Medulla oblongata (tissue), 1 donor: ENCODE measurements at regions not wholly inside any gene's neighbourhood (a gene's known extent, or its start where the extent isn't known, plus 50 kb on each side); places are given as distances from the start of the nearest gene placed in this dataset.

Experiments used
- DNase-seq: peaks from one replicate; pipeline ENCODE4 v3.0.0-alpha.2; 2015; ENCODE audit errors: extremely low spot score

DNA sequence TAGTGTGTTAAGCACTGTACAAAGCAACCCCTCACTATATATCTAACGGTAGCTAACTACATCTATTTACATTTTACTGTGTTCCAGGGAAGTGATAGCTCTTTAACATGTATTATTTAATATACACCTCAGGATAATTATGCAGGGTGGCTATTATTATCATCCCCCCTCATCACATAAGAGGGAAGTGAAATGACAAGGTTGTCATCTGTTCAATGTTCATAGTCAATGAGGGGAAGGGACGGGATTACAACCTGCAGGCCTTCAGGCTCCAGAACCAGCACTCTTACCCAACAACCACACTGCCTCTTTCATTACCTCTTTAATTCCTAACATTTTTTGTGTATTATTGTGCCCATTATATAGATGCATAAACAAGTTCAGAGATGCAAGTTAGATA is 238.7 kb upstream of the ANO3 start:
- DNase-seq = no peak

GRCh38 chr11:26095340-26095739 is 236.6 kb upstream of the ANO3 start:
- DNase-seq = no peak

- no peak for DNase-seq
Observed at GRCh38 chr11:26096451-26096850, 235.5 kb upstream of the ANO3 start.

GRCh38 chr11:26102325-26102724 is 229.6 kb upstream of the ANO3 start:
- no peak for DNase-seq

DNA sequence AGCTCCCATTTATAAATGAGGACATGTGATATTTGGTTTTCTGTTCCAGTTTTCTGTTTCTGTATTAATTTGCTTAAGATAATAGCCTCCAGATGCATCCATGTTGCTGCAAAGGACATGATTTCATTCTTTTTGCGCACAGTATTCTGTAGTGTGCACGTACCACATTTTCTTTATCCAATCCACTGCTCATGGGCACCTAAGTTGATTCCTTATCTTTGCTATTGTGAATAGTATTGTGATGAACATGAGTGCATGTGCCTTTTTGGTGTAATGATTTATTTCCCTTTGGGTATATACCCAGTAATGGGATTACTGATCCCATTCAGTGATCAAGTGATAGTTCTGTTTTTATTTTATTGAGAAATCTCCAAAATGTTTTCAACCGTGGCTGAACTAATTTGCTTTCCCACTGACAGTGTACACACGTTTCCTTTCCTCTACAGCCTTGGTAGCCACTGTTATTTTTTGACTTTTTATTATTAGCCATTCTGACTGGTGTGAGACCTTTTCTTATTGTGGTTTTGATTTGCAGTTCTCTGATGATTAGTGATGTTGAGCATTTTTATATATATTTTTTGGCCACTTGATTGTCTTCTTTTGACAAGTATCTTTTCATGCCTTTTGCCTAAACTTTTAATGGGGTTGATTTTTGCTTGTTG is 226.0 kb upstream of the ANO3 start:
- DNase-seq = no peak

GRCh38 chr11:26106726-26107125 is 225.2 kb upstream of the ANO3 start:
- DNase-seq = no peak

DNA sequence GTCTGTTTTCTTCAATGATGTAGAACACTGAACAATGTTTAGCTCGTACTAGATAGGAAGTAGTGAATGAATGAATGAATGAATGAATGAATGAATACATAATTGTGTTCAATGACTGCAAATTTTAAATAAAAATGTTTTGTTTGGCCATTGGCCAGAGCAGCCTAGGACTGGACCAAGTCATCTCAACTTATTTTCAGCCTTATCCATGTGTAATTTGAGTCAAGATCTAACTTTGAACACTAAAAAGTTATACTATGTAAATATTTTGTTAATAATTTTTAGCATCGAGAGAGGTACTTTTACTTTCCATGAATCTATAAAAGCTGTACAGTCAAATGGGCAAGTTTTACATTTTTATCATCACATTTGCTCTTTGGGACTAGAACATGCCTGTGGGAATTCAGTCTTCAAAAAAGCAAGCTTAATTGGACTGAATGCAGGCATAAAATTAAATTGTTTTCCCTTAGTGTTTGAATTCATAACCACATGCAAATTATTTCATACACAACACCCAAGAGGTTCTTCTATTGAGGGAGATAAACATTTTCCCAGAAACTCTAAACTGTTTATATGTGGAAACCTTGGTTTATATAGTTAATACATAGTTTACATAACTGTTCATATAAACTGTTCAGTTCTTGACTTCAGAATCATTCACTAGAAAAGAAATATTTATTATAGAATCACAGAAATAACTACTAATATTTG is 222.1 kb upstream of the ANO3 start:
- no peak for DNase-seq

- DNase-seq = no peak
Observed at GRCh38 chr11:26112264-26112663, 219.7 kb upstream of the ANO3 start.

GRCh38 chr11:26121466-26121865 is 210.5 kb upstream of the ANO3 start:
- no peak for DNase-seq

DNA sequence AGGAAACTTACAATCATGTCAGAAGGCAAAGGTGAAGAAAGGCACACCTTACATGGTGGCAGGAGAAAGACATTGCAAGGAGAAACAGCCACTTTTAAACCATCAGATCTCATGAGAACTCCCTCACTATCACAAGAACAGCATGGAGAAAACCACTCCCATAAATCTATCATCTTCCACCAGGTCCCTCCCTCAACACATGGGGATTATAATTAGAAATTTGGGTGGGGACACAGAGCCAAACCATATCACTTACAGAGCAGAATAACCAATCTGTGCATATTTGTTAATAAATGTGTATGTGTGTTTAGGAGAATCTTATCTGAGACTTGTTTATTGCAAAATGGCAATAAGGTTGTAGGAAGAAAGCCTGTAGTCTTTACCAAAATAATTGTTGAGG is 205.2 kb upstream of the ANO3 start:
- no peak for DNase-seq

DNA sequence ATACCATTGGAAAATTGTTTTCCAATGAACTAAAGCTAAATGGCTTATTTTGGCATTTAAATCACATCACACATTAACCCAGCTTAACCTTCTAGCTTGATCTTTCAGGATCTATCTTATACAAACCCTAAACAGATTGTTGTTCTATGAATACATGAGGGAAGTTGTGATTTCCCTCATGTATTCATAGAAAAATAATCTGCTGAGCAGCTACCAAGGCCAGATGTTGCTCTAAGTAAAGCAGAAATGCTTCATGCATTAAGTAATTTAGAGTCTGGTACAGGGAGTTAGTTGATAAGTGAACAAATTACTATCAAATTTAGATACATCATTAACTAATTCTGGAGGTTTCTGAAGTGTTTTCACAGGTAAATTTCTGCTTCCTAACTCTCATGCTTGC is 204.6 kb upstream of the ANO3 start:
- DNase-seq = no peak

DNA sequence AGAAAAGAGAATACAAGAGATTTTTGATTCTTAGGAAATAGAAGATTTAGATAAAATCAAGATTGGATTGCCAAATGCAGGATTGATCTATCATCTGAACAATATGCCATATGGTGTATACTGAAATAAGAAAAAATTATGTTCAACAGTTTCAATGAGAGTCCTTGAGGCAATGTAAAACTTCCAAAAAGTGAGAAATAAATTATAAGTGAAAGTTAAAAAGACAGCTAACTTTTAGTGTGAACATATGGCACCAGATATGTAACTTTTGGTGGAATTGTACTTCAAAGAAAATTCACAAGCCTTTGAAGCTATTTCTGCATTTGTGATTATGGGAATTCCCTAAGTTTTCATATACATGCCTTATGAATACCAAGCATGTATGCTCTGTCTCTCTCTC is 200.5 kb upstream of the ANO3 start:
- DNase-seq = no peak

DNA sequence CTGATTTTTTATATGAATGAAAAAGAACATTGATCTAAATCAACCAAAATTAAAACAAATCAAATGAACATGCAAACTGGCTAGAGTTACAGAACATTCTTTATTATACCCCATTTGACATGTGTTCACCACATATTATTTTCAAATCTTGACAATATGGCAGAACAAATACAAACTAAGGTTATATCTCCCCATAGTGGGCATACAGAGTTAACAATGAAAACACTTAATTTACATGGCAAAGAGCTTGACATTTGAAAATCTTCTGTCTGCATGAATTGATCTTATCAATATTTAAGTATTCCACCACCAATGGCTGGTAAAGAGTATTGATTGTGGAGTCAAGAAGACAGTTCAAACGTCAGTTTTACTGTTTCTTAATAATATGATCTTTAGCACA is 197.9 kb upstream of the ANO3 start:
- no peak for DNase-seq

DNA sequence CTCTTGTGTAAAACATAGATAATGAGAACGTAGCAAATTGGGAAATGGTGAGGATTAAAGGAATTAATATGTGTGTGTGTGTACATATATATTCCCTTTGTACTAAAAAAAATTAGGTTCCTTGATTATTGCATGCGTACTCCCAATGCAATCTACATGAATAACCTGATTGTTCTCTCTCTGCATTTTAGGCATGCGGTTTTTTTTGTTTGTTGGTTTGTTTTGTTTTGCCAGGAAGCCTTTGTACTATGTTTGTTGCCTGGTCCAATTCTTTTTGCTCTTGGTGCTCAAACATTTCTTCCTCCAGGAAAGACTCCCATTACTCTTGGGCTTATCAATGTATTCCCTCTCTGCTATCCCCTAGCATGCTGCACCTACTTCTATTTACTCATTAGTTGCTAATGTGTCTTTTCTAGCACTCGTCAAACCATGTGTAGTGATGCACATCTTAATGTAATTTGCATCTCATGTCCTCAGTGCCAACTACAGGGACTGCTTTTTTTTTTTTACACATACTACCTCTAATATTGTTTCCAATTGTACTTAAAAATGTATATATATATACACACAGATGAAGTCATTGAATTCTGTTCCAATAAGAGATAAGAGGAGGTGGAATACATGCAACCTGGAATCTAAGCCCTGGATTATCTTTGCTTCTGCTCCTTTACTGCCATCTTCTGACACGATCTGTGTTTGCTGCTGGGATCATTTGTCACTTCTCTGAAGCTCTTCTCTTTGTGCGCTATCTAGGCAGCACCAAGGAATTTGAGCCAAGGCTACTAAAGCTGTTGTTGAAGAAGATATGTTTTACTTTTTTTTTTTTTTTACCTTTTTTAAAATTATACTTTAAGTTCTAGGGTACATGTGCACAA is 197.2 kb upstream of the ANO3 start:
- DNase-seq = peak; percentile 47

- no peak for DNase-seq
Observed at GRCh38 chr11:26137651-26138050, 194.3 kb upstream of the ANO3 start.

DNA sequence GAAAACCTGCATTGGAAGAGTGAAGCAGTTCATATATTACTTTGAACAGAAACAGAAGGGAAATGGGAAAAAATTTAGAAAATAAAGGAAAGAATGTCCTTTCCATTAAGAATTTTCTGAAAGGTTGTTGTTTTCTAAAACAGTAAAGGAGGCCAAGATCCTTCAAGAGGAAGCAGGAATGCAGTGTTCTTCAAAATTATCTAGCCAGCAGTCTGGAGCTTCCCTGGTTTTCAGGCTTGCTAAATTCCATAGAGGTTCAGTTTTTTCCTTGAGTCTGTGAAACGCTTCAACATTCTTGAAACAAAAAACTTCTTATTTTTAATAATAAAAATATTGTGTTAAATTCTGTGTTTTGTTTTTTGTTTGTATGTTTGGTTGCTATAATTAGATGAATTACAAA is 189.0 kb upstream of the ANO3 start:
- DNase-seq = no peak

DNA sequence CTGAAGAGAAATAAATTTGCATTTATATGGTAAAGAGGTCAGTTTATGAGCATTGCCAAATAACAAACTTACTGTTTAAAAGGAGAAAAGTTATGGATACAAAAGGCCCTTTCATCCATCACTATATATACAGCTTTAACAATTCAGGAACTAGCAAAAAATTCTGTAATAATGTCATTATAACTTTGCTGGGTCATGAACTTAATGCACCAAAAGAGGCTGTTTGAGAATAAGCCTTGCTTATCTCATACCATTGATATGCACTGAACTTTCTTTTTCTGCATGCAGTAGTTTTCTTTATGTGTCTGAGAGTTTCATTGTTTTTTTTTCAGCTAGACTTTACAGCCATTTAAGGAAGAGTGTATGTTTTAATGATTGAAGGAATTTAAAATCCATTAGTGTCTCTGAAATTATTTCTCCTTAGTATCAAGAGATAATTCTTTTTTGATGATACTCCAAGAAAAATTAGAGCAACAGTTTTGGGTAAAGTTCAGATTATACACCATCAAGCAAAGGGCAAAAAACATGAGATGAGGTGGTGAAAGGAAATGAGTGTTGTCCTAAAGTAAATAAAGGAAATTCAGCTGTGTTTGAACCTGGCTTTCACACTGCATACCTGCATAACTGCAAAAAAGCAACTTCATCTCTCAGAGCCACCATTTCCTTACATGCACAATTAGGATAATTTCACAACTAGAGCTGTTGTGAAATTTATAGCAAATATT is 188.2 kb upstream of the ANO3 start:
- DNase-seq = no peak

- no peak for DNase-seq
Observed at GRCh38 chr11:26144291-26144690, 187.6 kb upstream of the ANO3 start.

- DNase-seq = no peak
Observed at GRCh38 chr11:26144911-26145310, 187.0 kb upstream of the ANO3 start.

DNA sequence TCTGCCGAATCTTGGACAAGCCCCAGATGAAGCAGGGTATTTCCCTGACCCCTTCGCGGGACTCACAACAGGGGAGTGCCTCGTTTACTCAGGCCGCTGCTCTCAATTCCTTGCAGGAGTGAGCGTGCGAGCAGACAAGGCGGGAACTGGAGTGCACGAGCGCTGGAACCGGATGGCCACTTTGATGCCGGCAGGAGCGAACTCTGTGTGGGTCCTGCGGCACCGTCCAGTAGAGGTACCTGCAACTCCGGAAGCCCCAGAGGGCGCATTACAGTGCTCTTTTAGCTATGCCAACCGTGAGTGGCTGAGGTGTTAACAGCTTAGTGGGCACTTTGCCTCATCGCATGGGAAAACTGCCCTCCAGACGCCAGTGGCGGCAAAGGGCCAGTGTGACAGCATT is 182.3 kb upstream of the ANO3 start:
- DNase-seq = no peak

DNA sequence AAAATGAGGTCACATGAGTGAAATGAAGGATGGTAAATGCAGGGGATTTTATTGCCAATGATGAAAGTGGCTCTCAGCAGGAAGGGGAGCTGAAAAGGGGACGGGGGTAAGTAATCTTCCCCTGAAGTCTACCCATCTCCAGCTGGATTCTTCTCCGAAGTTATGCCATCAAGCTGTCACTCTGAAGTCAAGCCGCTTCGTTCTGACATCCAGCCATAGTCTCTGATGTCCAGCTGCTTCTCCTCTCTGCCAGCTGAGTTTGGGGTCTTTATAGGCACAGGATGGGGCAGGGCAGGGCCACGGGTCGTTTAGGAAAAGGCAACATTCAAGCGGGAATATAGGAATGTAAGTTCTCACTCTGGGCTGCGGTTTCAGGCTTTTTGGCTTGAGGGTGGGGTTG is 181.9 kb upstream of the ANO3 start:
- no peak for DNase-seq

DNA sequence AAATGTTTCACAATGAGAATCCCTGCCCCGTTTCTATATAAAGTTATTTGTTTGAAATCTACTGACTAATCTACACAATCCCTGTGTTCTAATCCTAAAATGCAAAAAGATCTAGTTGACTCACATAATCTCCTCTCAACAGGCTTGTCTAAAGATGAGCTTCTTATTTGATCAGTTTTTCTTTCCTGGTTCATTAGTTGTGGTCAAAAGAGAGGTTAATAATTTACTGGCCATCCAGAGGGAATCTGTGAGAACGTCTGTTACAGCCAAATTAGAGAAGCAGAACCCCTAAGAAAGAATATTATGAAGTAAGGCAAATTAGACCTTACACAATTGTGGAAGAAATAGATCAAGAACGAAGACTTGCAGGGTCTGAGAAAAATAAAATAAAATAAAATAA is 173.7 kb upstream of the ANO3 start:
- no peak for DNase-seq
